ENCODE measurements at regions not wholly inside any gene's neighbourhood (a gene's known extent, or its start where the extent isn't known, plus 50 kb on each side); places are given as distances from the start of the nearest gene placed in this dataset.
A peak's percentile ranks its signal among the peaks of the same experiment; 100 is the strongest.
"Not testable (repeated sequence)": the region's sequence is repeated elsewhere in the genome, so short reads cannot be mapped to it uniquely, and the experiment has no call there.

GRCh38 chr10:7070950-7071349 lies 339.9 kb downstream of the SFMBT2 start:
- DNase-seq (ENCODE audit: low read depth in 2 of 3, low spot score in 2 of 3): no peak

GRCh38 chr10:7069706-7070105 lies 341.1 kb downstream of the SFMBT2 start:
- no peak for DNase-seq (ENCODE audit: low read depth in 2 of 3, low spot score in 2 of 3)

- no peak for DNase-seq (ENCODE audit: low read depth in 2 of 3, low spot score in 2 of 3)
Measured at GRCh38 chr10:7056216-7056615, 354.6 kb downstream of the SFMBT2 start.

GRCh38 chr10:7054915-7055314 lies 355.9 kb downstream of the SFMBT2 start:
- DNase-seq (ENCODE audit: low read depth in 2 of 3, low spot score in 2 of 3): no peak

- DNase-seq (ENCODE audit: low read depth in 2 of 3, low spot score in 2 of 3): no peak
Measured at GRCh38 chr10:7053195-7053594, 357.6 kb downstream of the SFMBT2 start.

- DNase-seq (ENCODE audit: low read depth in 2 of 3, low spot score in 2 of 3): not testable (repeated sequence)
Measured at GRCh38 chr10:7050024-7050423, 360.8 kb downstream of the SFMBT2 start.

- DNase-seq (ENCODE audit: low read depth in 2 of 3, low spot score in 2 of 3): peak in 2 of 3 donors; percentile 27 to 72
Measured at GRCh38 chr10:7048061-7048460, 362.8 kb downstream of the SFMBT2 start.

GRCh38 chr10:7046615-7047014 lies 364.2 kb downstream of the SFMBT2 start:
- DNase-seq (ENCODE audit: low read depth in 2 of 3, low spot score in 2 of 3): no peak

- peak in 2 of 3 donors; percentile 78 to 96 for DNase-seq (ENCODE audit: low read depth in 2 of 3, low spot score in 2 of 3)
Measured at GRCh38 chr10:7045891-7046599, 364.8 kb downstream of the SFMBT2 start.

GRCh38 chr10:7043055-7043653 lies 367.7 kb downstream of the SFMBT2 start:
- DNase-seq (ENCODE audit: low read depth in 2 of 3, low spot score in 2 of 3): no peak

GRCh38 chr10:7042419-7043054 lies 368.3 kb downstream of the SFMBT2 start:
- DNase-seq (ENCODE audit: low read depth in 2 of 3, low spot score in 2 of 3): no peak

- DNase-seq (ENCODE audit: low read depth in 2 of 3, low spot score in 2 of 3): no peak
Measured at GRCh38 chr10:7042000-7042399, 368.8 kb downstream of the SFMBT2 start.

GRCh38 chr10:7040681-7041080 lies 370.2 kb downstream of the SFMBT2 start:
- no peak for DNase-seq (ENCODE audit: low read depth in 2 of 3, low spot score in 2 of 3)

- no peak for DNase-seq (ENCODE audit: low read depth in 2 of 3, low spot score in 2 of 3)
Measured at GRCh38 chr10:7039859-7040258, 371.0 kb downstream of the SFMBT2 start.

GRCh38 chr10:7038416-7038815 lies 372.4 kb downstream of the SFMBT2 start:
- no peak for DNase-seq (ENCODE audit: low read depth in 2 of 3, low spot score in 2 of 3)

GRCh38 chr10:7037434-7037833 lies 373.4 kb downstream of the SFMBT2 start:
- not testable (repeated sequence) for DNase-seq (ENCODE audit: low read depth in 2 of 3, low spot score in 2 of 3)

- DNase-seq (ENCODE audit: low read depth in 2 of 3, low spot score in 2 of 3): no peak
Measured at GRCh38 chr10:7036951-7037350, 373.9 kb downstream of the SFMBT2 start.

- DNase-seq (ENCODE audit: low read depth in 2 of 3, low spot score in 2 of 3): peak in 1 of 3 donors; percentile 70
Measured at GRCh38 chr10:7035126-7035761, 375.6 kb downstream of the SFMBT2 start.

- DNase-seq (ENCODE audit: low read depth in 2 of 3, low spot score in 2 of 3): no peak
Measured at GRCh38 chr10:7033031-7033430, 377.8 kb downstream of the SFMBT2 start.

- no peak for DNase-seq (ENCODE audit: low read depth in 2 of 3, low spot score in 2 of 3)
Measured at GRCh38 chr10:7030134-7030855, 380.5 kb downstream of the SFMBT2 start.

- no peak for DNase-seq (ENCODE audit: low read depth in 2 of 3, low spot score in 2 of 3)
Measured at GRCh38 chr10:7029672-7030071, 381.2 kb downstream of the SFMBT2 start.

Measured in hematopoietic multipotent progenitor cell (in vitro differentiated cells).